ENCODE measurements at regions not wholly inside any gene's neighbourhood (a gene's known extent, or its start where the extent isn't known, plus 50 kb on each side); places are given as distances from the start of the nearest gene placed in this dataset.

GRCh38 chr13:32863596-32863995, 152.6 kb upstream of the KL start:
- Histone ChIP-seq H2BK15ac (ENCODE audit: low read depth, low read length) (no peak overlapping the region), H2AK5ac (ENCODE audit: insufficient read length, low read length) (no peak overlapping the region), H3K23me2 (ENCODE audit: insufficient read length, low read depth, low read length, poor library complexity, severe bottlenecking) (no peaks in the 10 kb centered on the region), H3K4ac (ENCODE audit: low read depth, low read length) (no peak overlapping the region), H4K20me1 (ENCODE audit: control insufficient read depth, insufficient read depth, insufficient read length) (no peaks in the 10 kb centered on the region), H4K8ac (replicated peaks; ENCODE audit: insufficient read length, low read depth, low read length) (no peak overlapping the region), H3K4me1 (ENCODE audit: insufficient read depth, low read length) (no peaks in the 10 kb centered on the region), H2BK5ac (ENCODE audit: insufficient read length, low read length) (no peak overlapping the region), H2AFZ (ENCODE audit: low read length) (no peak overlapping the region), H3K23ac (ENCODE audit: insufficient read length, low read depth, low read length) (no peak overlapping the region), H3K14ac (ENCODE audit: insufficient read depth, low read length) (no peak overlapping the region), H3T11ph (ENCODE audit: low read length) (no peak overlapping the region), H2BK20ac (ENCODE audit: low read depth, low read length, poor library complexity, severe bottlenecking) (no peak overlapping the region), H3K56ac (ENCODE audit: insufficient read length, low read depth, low read length) (no peak overlapping the region), H3K27ac (ENCODE audit: insufficient read length, low read depth, low read length) (no peak overlapping the region), H2BK120ac (ENCODE audit: low read depth, low read length, poor library complexity, severe bottlenecking) (no peak overlapping the region), H3K4me2 (ENCODE audit: insufficient read depth, insufficient read length, low read length) (no peak overlapping the region), H4K5ac (ENCODE audit: insufficient read length, low read depth, low read length) (no peak overlapping the region), H4K91ac (ENCODE audit: insufficient read length, low read depth, low read length) (no peak overlapping the region), H3K9ac (ENCODE audit: extremely low read depth, insufficient read length, low read length) (no peak overlapping the region), H2BK12ac (ENCODE audit: insufficient read length, low read depth, low read length) (no peak overlapping the region), H3K9me3 (ENCODE audit: control insufficient read depth, low read depth, low read length) (peaks cover 5% of the 10 kb centered on the region), H3K27me3 (ENCODE audit: insufficient read depth, low read length) (no peaks in the 10 kb centered on the region; the same call in 1 of the 2 replicates), H3K18ac (ENCODE audit: insufficient read length, low read depth, low read length) (no peak overlapping the region), H3K79me2 (ENCODE audit: insufficient read depth, low read length) (no peaks in the 10 kb centered on the region), H3K79me1 (ENCODE audit: insufficient read depth, low read depth, low read length, poor library complexity, severe bottlenecking) (no peaks in the 10 kb centered on the region)
- Mint-ChIP-seq H3K4me1 (no peaks in the 10 kb centered on the region), H3K9me3 (peaks cover 0 to 2% of the 10 kb centered on the region in 2 experiments; a peak in 2 of 5 replicates), H3K27me3 (ENCODE audit: low read depth) (no peaks in the 10 kb centered on the region), H3K36me3 (ENCODE audit: insufficient read depth in 1 of 3, low read depth in 3 of 3) (no peaks in the 10 kb centered on the region), H3K4me3 (no peak overlapping the region), H3K27ac (no peak overlapping the region)
- TF ChIP-seq CTCF (conservative IDR thresholded peaks at IDR 0.05): no peak
- no CpG with 5 or more reads among the region's 3 CpGs for WGBS (ENCODE audit: extremely low coverage, insufficient read length, low lambda C conversion rate)
- DNase-seq: no peak

Data from H9 (cell line).